ENCODE measurements at regions not wholly inside any gene's neighbourhood (a gene's known extent, or its start where the extent isn't known, plus 50 kb on each side); places are given as distances from the start of the nearest gene placed in this dataset.

- DNase-seq (ENCODE audit: low read depth) = no peak
- TF ChIP-seq, protein P1, sequence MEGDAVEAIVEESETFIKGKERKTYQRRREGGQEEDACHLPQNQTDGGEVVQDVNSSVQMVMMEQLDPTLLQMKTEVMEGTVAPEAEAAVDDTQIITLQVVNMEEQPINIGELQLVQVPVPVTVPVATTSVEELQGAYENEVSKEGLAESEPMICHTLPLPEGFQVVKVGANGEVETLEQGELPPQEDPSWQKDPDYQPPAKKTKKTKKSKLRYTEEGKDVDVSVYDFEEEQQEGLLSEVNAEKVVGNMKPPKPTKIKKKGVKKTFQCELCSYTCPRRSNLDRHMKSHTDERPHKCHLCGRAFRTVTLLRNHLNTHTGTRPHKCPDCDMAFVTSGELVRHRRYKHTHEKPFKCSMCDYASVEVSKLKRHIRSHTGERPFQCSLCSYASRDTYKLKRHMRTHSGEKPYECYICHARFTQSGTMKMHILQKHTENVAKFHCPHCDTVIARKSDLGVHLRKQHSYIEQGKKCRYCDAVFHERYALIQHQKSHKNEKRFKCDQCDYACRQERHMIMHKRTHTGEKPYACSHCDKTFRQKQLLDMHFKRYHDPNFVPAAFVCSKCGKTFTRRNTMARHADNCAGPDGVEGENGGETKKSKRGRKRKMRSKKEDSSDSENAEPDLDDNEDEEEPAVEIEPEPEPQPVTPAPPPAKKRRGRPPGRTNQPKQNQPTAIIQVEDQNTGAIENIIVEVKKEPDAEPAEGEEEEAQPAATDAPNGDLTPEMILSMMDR (conservative IDR thresholded peaks at IDR 0.05; ENCODE audit: low read length) = no peak
Observed at GRCh38 chr17:53942898-53943297, 120.2 kb downstream of the KIF2B start.

GRCh38 chr17:53948323-53948722 lies 125.6 kb downstream of the KIF2B start:
- DNase-seq (ENCODE audit: low read depth) = no peak
- TF ChIP-seq, protein P1 (conservative IDR thresholded peaks at IDR 0.05; ENCODE audit: low read length) = no peak
- H3K4me3 ChIP-seq (ENCODE audit: low read length) = no peak overlapping the region

More at GRCh38 chr17:53942898-53943297, 120.2 kb downstream of the KIF2B start:
- H3K4me3 ChIP-seq (ENCODE audit: low read length) = no peak overlapping the region

DNA sequence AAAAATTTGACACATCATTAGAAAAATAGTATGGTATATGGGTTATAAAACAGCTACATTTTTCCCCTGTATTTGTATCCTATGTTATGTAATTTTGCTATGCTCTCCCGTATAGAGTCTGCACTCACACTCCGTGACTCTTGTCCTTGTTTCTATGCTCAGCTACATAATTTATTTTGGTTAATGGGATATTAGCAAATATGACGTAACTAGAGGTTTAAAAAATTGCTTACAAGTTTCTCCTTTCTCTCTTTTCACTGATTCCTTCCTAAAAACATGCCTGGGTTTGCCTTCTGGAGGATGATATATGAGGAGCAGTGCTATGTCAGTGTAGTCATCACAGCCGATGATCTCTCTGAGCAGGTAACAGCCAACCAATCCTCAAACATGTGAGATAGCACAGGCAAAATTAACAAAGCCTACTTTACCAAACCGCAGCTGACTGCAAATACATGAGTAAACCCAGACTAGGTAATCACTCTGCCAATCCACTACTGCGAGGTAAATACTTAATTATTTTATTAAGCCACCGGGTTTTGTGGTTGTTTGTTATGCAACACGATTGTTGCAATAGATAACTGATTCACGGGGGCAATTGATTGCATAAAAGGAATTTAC lies 126.9 kb downstream of the KIF2B start:
- DNase-seq (ENCODE audit: low read depth) = no peak
- H3K4me3 ChIP-seq (ENCODE audit: low read length) = no peak overlapping the region
- TF ChIP-seq, protein P1 (conservative IDR thresholded peaks at IDR 0.05; ENCODE audit: low read length) = no peak

DNA sequence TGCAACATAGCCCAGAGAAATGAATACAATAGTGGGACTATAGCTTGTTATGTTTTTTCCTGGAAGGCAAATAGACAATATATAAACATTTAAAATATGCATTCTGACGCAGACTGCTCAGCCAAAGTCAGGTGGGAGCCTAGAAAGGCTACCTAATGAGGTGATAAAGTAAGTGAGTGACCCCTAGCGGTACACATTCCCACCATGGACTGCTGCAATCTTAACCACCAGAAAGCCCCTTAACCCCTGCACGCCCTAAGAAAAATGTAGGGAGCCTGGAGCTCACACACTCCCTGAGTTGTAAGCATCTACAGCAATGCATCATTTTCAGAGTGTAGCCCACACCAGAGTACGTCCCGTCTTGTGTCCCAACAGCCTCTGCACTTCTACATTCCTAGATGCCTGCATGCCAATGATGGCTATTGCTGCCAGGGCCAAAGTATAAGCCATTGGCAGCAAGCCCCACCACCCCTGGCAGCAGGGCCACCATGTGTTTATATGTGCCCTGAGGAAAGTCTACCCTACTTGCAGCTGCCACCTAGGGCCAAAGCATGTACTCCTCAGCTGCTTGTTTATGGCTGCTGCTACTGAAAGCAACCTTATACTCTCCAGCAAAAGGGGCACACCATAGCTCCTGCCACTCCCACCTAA lies 127.6 kb downstream of the KIF2B start:
- no peak overlapping the region for H3K4me3 ChIP-seq (ENCODE audit: low read length)
- TF ChIP-seq, protein P1 (conservative IDR thresholded peaks at IDR 0.05; ENCODE audit: low read length) = no peak
- no peak for DNase-seq (ENCODE audit: low read depth)

- H3K4me3 ChIP-seq (ENCODE audit: low read length) = no peak overlapping the region
- DNase-seq (ENCODE audit: low read depth) = no peak
- TF ChIP-seq, protein P1 (conservative IDR thresholded peaks at IDR 0.05; ENCODE audit: low read length) = no peak
Observed at GRCh38 chr17:53950858-53951250, 128.1 kb downstream of the KIF2B start.

DNA sequence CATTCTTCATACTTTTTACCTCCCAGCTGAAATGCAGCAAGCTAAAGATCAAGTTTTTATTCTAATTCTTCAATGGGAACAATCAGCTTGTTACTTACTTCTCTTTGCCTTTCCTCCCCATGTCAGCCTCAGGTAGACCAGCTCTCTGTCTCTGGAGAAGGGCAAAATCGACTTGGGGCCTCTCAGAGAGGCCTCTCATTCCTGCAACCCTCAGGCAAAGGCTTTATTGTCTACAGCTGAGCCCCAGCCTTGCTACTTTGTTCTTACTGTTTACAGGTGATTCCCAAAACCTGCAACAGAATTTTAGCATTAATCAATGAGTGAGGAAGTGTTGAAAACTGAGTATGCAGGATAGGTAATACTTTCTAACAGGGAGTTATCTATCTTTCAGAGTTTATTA lies 148.6 kb downstream of the KIF2B start:
- no peak overlapping the region for H3K4me3 ChIP-seq (ENCODE audit: low read length)
- TF ChIP-seq, protein P1 (conservative IDR thresholded peaks at IDR 0.05; ENCODE audit: low read length) = no peak
- no peak for DNase-seq (ENCODE audit: low read depth)

- DNase-seq (ENCODE audit: low read depth) = no peak
- TF ChIP-seq, protein P1 (conservative IDR thresholded peaks at IDR 0.05; ENCODE audit: low read length) = no peak
- no peak overlapping the region for H3K4me3 ChIP-seq (ENCODE audit: low read length)
Observed at GRCh38 chr17:53979991-53980390, 157.3 kb downstream of the KIF2B start.

All from AG10803 (cell line).